PC-9 (cell line): ENCODE measurements at regions not wholly inside any gene's neighbourhood (a gene's known extent, or its start where the extent isn't known, plus 50 kb on each side); places are given as distances from the start of the nearest gene placed in this dataset.

Experiments
- EZH2 ChIP-seq: fragments of 200-600 bp; sonication (generic); IDR thresholded peaks from 2 replicates; pipeline ENCODE4 v1.8.0; 2017; ENCODE audit warnings: antibody characterized with exemption, low read depth
- TF ChIP-seq, protein P1 (sequence below): fragments of 200-600 bp; sonication (generic); conservative IDR thresholded peaks from 2 replicates; pipeline ENCODE4 v1.6.1; 2017; ENCODE audit warnings: mixed run types, antibody characterized with exemption, mild to moderate bottlenecking, moderate library complexity

- TF ChIP-seq, protein P1, sequence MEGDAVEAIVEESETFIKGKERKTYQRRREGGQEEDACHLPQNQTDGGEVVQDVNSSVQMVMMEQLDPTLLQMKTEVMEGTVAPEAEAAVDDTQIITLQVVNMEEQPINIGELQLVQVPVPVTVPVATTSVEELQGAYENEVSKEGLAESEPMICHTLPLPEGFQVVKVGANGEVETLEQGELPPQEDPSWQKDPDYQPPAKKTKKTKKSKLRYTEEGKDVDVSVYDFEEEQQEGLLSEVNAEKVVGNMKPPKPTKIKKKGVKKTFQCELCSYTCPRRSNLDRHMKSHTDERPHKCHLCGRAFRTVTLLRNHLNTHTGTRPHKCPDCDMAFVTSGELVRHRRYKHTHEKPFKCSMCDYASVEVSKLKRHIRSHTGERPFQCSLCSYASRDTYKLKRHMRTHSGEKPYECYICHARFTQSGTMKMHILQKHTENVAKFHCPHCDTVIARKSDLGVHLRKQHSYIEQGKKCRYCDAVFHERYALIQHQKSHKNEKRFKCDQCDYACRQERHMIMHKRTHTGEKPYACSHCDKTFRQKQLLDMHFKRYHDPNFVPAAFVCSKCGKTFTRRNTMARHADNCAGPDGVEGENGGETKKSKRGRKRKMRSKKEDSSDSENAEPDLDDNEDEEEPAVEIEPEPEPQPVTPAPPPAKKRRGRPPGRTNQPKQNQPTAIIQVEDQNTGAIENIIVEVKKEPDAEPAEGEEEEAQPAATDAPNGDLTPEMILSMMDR = no peak
- TF ChIP-seq EZH2 = no peak
These were observed 494.7 kb upstream of the MARCKS start for GRCh38 chr6:113362301-113363047.
